BLaER1 treated with 17β-estradiol and CSF1 and Interleukin-3, amounts not matched to agents 10 nM and 100 nM (cell line): ENCODE measurements at regions not wholly inside any gene's neighbourhood (a gene's known extent, or its start where the extent isn't known, plus 50 kb on each side); places are given as distances from the start of the nearest gene placed in this dataset.
A peak's percentile ranks its signal among the peaks of the same experiment; 100 is the strongest.

Experiments used
- H3K27ac ChIP-seq, 11 experiments: shearing (Covaris generic); formaldehyde crosslinking; 2 replicates each; pipeline ENCODE4 v1.8.1; 2022
- H3K27me3 ChIP-seq, 11 experiments: shearing (Covaris generic); formaldehyde crosslinking; 2 replicates each; pipeline ENCODE4 v1.8.1; 2022
- H3K36me3 ChIP-seq, 11 experiments: shearing (Covaris generic); formaldehyde crosslinking; 2 replicates each; pipeline ENCODE4 v1.8.1; 2022
- H3K4me1 ChIP-seq, 10 experiments: shearing (Covaris generic); formaldehyde crosslinking; 2 replicates each; pipeline ENCODE4 v1.8.1; 2022
- H3K4me2 ChIP-seq, 11 experiments: shearing (Covaris generic); formaldehyde crosslinking; 2 replicates each; pipeline ENCODE4 v1.8.1; 2022
- H3K4me3 ChIP-seq, 10 experiments: shearing (Covaris generic); formaldehyde crosslinking; 2 replicates each; pipeline ENCODE4 v1.8.1; 2022
- H3K9ac ChIP-seq, 11 experiments: shearing (Covaris generic); formaldehyde crosslinking; 2 replicates each; pipeline ENCODE4 v1.8.1; 2022
- H3K9me3 ChIP-seq, 11 experiments: shearing (Covaris generic); formaldehyde crosslinking; replicated peaks in 1 of 11; 2 replicates each; pipeline ENCODE4 v1.8.1; 2022
- H4K20me1 ChIP-seq, 11 experiments: shearing (Covaris generic); formaldehyde crosslinking; 2 replicates each; pipeline ENCODE4 v1.8.1; 2022
- Cebpa-rat ChIP-seq, 11 experiments: shearing (Covaris generic); IDR thresholded peaks; 2 replicates each; pipeline ENCODE4 v1.8.1; 2022

DNA sequence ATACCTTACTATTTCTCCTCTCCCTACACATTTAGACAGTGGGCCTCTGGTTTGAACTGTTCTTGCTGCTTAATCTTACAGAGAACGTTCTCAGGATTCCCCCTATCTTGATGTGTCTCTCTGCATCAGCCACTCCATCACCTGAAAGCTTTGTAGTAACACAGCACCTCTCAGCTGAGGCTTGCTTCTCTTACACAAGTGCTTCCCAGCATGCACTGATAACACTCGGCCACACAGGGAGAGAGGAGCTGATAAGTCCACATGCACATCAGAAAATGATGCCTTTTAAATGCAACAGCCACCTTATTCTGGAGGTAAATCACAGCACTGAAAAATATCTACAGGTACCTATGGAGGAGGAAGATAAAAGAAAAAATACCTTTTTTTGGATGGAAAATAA lies 192.2 kb upstream of the TSHZ3 start:
- H3K9ac ChIP-seq, result no peak overlapping the region
- H3K4me2 ChIP-seq, result no peak overlapping the region
- no peaks in the 10 kb centered on the region for H3K27me3 ChIP-seq
- H3K4me3 ChIP-seq, result no peak overlapping the region
- H3K27ac ChIP-seq, result no peak overlapping the region
- TF ChIP-seq Cebpa-rat (IDR thresholded peaks at IDR 0.05), result no peak
- H4K20me1 ChIP-seq, result no peaks in the 10 kb centered on the region
- H3K36me3 ChIP-seq, result no peaks in the 10 kb centered on the region
- H3K9me3 ChIP-seq, result peaks cover 11 to 49% (median 20%) of the 10 kb centered on the region in 11 experiments
- peaks cover 0 to 19% (median 10%) of the 10 kb centered on the region in 10 experiments; a peak in 14 of 20 replicates for H3K4me1 ChIP-seq

- TF ChIP-seq Cebpa-rat (IDR thresholded peaks at IDR 0.05), result no peak
- Histone ChIP-seq H3K4me2 (peak overlapping the region in 8 of 11 experiments; percentile 26 to 69 (median 55); a peak in 16 of 22 replicates), H3K4me3 (no peak overlapping the region), H3K27ac (no peak overlapping the region), H3K9me3 (peaks cover 4 to 36% (median 6%) of the 10 kb centered on the region in 11 experiments; a peak in 21 of 22 replicates), H3K4me1 (peaks cover 0 to 19% (median 10%) of the 10 kb centered on the region in 10 experiments; a peak in 14 of 20 replicates), H3K9ac (no peak overlapping the region), H4K20me1 (no peaks in the 10 kb centered on the region), H3K27me3 (no peaks in the 10 kb centered on the region), H3K36me3 (no peaks in the 10 kb centered on the region)
These were observed 194.2 kb upstream of the TSHZ3 start for GRCh38 chr19:31543456-31543855.

DNA sequence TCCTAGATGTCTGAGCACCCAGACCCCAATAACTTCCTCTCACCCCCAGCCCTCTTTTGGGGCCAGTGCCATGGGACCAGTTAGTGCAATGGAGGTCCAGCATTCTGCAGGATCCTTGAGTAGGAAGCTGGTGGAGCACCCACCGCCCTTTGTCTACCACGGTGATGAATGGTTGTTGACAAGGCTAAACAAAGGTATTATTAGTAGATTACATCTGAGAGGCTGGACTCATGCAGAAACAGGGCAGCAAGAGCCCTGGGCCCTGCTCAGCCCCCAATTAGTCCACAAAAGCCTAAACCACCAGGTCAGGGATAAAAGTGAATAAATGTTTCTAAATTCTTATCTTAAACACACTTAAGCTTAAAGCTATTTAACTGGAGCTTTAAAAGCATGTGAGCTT lies 196.5 kb upstream of the TSHZ3 start:
- Histone ChIP-seq H3K4me2 (no peak overlapping the region), H3K9me3 (peaks cover 0 to 29% (median 0%) of the 10 kb centered on the region in 11 experiments; a peak in 5 of 22 replicates), H4K20me1 (no peaks in the 10 kb centered on the region), H3K27me3 (no peaks in the 10 kb centered on the region), H3K9ac (no peak overlapping the region), H3K36me3 (no peaks in the 10 kb centered on the region), H3K4me1 (peaks cover 0 to 19% (median 10%) of the 10 kb centered on the region in 10 experiments; a peak in 14 of 20 replicates), H3K27ac (no peak overlapping the region), H3K4me3 (no peak overlapping the region)
- TF ChIP-seq Cebpa-rat (IDR thresholded peaks at IDR 0.05), result no peak

- Histone ChIP-seq H3K27me3 (no peaks in the 10 kb centered on the region), H3K9ac (no peak overlapping the region)
- TF ChIP-seq Cebpa-rat (IDR thresholded peaks at IDR 0.05), result no peak
These were observed 197.1 kb upstream of the TSHZ3 start for GRCh38 chr19:31546205-31546960.

DNA sequence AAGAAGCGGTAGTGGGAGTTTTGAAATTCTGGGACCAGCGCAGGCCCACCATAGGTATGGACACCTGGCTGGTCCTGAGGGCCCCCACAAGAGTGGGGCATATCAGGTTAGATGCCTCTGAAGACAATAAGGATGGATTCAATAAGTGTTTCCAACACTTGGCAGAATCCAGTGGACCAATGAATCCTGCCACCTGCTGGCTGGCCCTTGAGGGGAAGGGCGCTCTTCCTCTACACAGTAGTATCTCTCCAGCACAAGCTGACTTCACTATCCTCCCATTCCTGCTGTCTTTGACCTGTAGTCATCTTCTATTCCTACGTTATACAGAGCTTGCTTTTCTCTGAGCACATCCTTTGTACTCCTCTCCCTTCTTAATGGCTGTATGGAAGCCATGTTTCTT lies 199.7 kb upstream of the TSHZ3 start:
- Histone ChIP-seq H3K36me3 (no peaks in the 10 kb centered on the region), H4K20me1 (no peaks in the 10 kb centered on the region), H3K9me3 (peaks cover 0 to 26% (median 0%) of the 10 kb centered on the region in 11 experiments; a peak in 5 of 22 replicates), H3K27ac (no peak overlapping the region), H3K27me3 (no peaks in the 10 kb centered on the region), H3K4me3 (no peak overlapping the region), H3K4me2 (no peak overlapping the region), H3K4me1 (peaks cover 0 to 6% (median 4%) of the 10 kb centered on the region in 10 experiments; a peak in 10 of 20 replicates), H3K9ac (no peak overlapping the region)
- TF ChIP-seq Cebpa-rat (IDR thresholded peaks at IDR 0.05), result no peak

More at GRCh38 chr19:31546205-31546960, 197.1 kb upstream of the TSHZ3 start:
- peaks cover 0 to 19% (median 10%) of the 10 kb centered on the region in 10 experiments; a peak in 14 of 20 replicates for H3K4me1 ChIP-seq
- no peaks in the 10 kb centered on the region for H3K36me3 ChIP-seq
- no peak overlapping the region for H3K27ac ChIP-seq
- H3K4me2 ChIP-seq, result no peak overlapping the region
- no peaks in the 10 kb centered on the region for H4K20me1 ChIP-seq
- H3K9me3 ChIP-seq, result peaks cover 0 to 29% (median 0%) of the 10 kb centered on the region in 11 experiments; a peak in 5 of 22 replicates
- H3K4me3 ChIP-seq, result no peak overlapping the region

- Histone ChIP-seq H4K20me1 (no peaks in the 10 kb centered on the region), H3K36me3 (no peaks in the 10 kb centered on the region), H3K9me3 (no peaks in the 10 kb centered on the region), H3K4me3 (no peak overlapping the region), H3K4me2 (peak overlapping the region in 2 of 11 experiments; percentile 10 to 22; a peak in 2 of 22 replicates), H3K27me3 (no peaks in the 10 kb centered on the region), H3K4me1 (peaks cover 0 to 6% (median 0%) of the 10 kb centered on the region in 10 experiments; a peak in 1 of 20 replicates), H3K9ac (no peak overlapping the region), H3K27ac (no peak overlapping the region)
- TF ChIP-seq Cebpa-rat (IDR thresholded peaks at IDR 0.05), result no peak
These were observed 204.0 kb upstream of the TSHZ3 start for GRCh38 chr19:31553112-31553845.

DNA sequence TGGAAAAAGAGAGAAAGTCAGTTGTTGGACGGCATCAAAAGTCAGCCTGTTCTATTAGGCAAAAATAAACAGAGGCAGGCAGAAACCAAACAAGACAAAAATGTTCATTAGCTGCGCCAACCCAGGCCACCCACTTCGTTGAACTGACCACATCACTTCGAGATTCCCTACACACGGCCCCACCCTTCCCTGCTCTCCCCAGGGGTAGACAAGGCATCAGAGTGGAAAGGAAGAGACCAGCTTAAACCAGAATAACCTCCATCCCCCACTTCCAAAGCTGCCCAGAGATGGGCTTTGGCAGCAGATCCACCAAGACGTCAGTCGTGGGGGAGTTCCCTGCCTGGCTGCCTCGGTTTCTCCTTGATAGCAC lies 204.6 kb upstream of the TSHZ3 start:
- TF ChIP-seq Cebpa-rat (IDR thresholded peaks at IDR 0.05), result no peak
- H3K27ac ChIP-seq, result no peak overlapping the region
- H3K27me3 ChIP-seq, result no peaks in the 10 kb centered on the region
- H3K9me3 ChIP-seq, result no peaks in the 10 kb centered on the region
- H3K4me2 ChIP-seq, result no peak overlapping the region
- H3K9ac ChIP-seq, result no peak overlapping the region
- H3K4me3 ChIP-seq, result no peak overlapping the region
- no peaks in the 10 kb centered on the region for H4K20me1 ChIP-seq
- H3K4me1 ChIP-seq, result peaks cover 0 to 6% (median 0%) of the 10 kb centered on the region in 10 experiments; a peak in 1 of 20 replicates
- H3K36me3 ChIP-seq, result no peaks in the 10 kb centered on the region

DNA sequence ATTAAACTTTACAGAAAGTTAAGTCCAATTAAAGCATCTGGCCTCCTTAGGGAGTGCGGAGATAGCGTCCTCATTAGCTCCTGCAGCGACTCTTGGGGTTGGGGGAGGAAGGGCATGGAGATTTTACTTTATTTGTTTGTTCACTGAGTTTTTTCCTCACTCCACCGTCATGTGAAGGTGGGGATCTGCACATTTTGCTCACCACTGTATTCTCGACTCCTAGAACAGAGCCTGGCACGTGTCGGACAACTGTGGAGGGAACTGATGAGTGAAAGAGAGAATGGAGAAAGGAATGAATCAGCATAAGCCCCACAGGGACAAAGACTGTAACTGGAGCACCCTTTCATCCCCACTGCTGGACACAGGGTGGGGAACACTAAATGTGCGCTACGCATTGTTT lies 205.1 kb upstream of the TSHZ3 start:
- H3K4me1 ChIP-seq, result peaks cover 0 to 6% (median 0%) of the 10 kb centered on the region in 10 experiments; a peak in 1 of 20 replicates
- TF ChIP-seq Cebpa-rat (IDR thresholded peaks at IDR 0.05), result no peak
- H3K27ac ChIP-seq, result no peak overlapping the region
- H3K9ac ChIP-seq, result no peak overlapping the region
- H3K36me3 ChIP-seq, result no peaks in the 10 kb centered on the region
- no peaks in the 10 kb centered on the region for H3K27me3 ChIP-seq
- no peak overlapping the region for H3K4me2 ChIP-seq
- H3K4me3 ChIP-seq, result no peak overlapping the region
- H4K20me1 ChIP-seq, result no peaks in the 10 kb centered on the region
- H3K9me3 ChIP-seq, result peaks cover 0 to 4% (median 0%) of the 10 kb centered on the region in 11 experiments; a peak in 5 of 22 replicates

- H3K4me3 ChIP-seq, result no peak overlapping the region
- H3K4me1 ChIP-seq, result peaks cover 0 to 6% (median 0%) of the 10 kb centered on the region in 10 experiments; a peak in 1 of 20 replicates
- H3K27ac ChIP-seq, result no peak overlapping the region
- H3K9me3 ChIP-seq, result peaks cover 0 to 12% (median 0%) of the 10 kb centered on the region in 11 experiments; a peak in 5 of 22 replicates
- H3K4me2 ChIP-seq, result no peak overlapping the region
- H3K9ac ChIP-seq, result no peak overlapping the region
- no peak for TF ChIP-seq Cebpa-rat (IDR thresholded peaks at IDR 0.05)
- no peaks in the 10 kb centered on the region for H3K27me3 ChIP-seq
- H4K20me1 ChIP-seq, result no peaks in the 10 kb centered on the region
- H3K36me3 ChIP-seq, result no peaks in the 10 kb centered on the region
These were observed 206.5 kb upstream of the TSHZ3 start for GRCh38 chr19:31555634-31556215.
